Muscle of back (tissue), 3 donors: ENCODE measurements at regions not wholly inside any gene's neighbourhood (a gene's known extent, or its start where the extent isn't known, plus 50 kb on each side); places are given as distances from the start of the nearest gene placed in this dataset.
"Not testable (repeated sequence)": the region's sequence is repeated elsewhere in the genome, so short reads cannot be mapped to it uniquely, and the experiment has no call there.

Source experiments
- DNase-seq, 3 donors: peaks; one replicate each; pipeline versions ENCODE4 v3.0.0 to v3.0.0-alpha.2; 2013

DNA sequence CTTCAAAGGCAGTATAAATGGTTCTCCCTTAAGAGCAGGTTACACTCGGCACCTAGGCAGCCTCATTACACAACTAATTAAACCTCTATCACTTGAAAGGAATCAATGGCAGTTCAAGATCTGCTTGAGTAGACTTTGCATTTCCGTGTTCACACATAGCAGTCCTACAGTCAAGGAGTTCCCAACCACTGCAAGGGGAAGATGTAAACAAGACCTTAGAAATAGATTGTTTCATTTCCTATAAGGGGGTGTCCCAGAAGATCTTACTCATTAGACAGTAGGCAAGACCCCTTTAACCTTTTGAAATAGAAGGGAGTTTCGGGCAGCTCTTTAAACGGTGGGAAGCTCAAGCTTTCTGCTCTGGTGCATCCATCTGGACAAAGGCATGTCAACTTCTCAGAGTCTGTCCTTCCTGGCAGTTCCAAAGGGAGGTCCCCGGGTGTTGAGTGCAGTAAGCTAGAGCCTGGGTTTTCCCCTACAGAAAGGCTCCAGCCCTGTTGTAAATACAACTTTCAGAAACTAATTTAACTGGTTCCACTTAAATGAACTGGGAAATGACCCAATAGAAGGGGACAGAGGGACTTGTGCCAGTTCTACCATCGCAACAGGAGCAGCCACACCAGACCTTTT lies 150.8 kb downstream of the RBMX2 start:
- no peak for DNase-seq

DNA sequence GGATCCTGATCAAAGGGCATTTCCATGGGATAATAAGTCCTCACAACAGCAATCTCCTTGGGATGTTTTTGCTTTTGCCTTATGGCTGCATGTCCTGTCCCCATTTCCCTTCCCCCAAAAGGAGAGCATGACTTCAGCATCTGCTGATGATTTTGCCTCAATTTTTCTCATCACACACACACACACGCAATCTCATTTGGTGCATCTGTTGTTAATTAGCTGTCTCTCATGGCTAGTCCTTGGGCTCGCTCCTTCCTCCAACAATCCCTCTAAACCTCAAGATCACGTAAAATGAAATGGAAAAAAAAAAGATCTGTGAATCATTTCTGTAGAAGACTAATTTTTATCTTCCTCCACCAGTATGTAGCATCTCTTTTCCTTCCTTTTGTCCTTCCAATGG lies 153.6 kb downstream of the RBMX2 start:
- DNase-seq: peak in 1 of 3 donors; percentile 72

DNA sequence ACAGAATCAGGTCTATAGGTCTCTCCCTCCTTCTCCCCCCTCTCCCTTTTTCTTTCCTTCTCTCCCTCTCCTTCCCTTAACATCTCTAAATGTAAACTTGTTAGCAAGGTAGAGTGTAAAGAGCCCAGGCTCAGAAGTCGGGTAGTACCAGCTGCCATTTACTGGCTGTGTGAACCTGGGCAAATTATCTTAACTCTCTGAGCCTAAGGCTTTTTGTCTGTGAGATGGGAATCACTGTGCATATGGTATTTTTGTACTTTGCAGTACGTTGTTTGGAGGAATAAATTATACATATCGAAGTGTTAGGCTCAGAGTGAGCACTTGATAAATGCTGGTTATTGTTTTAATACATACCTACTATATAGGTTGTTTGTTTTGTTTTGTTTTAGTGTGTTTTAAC lies 154.0 kb downstream of the RBMX2 start:
- DNase-seq: no peak

DNA sequence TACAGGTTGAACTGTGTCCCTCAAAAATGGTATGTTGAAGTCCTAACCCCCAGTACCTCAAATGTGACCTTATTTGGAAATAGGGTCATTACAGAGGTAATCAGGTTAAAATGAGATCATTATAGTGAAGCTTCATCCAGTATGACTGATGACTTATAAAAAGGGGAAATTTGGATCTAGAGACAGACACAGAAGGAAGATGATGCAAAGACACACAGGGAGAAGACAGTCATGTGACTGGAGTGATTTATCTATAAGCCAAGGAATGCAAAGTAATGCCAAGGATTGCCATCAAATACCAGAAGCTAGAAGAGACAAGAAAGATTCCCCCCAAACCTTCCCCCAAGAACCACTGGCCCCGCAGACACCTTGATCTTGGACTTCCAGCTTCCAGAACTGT lies 155.2 kb downstream of the RBMX2 start:
- no peak for DNase-seq

DNA sequence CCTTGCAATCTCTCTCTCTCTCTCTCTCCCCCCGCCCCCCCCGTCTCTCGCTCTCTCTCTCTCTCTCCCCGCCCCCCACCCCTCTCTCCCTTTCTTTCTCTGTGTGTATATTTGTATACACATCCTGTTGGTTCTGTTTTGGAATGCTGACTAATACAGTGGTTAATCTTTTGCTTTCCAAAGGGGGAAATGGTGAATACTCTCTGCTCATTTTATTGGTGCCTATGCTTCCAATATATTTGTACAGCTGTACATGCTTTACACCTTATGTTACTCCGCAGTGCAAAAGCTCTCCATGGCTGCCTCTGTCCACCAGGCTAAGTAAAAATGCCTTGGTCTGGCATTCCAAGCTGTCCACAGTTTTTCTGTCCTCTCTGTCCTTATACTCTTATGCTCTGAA lies 158.8 kb downstream of the RBMX2 start:
- no peak for DNase-seq

DNA sequence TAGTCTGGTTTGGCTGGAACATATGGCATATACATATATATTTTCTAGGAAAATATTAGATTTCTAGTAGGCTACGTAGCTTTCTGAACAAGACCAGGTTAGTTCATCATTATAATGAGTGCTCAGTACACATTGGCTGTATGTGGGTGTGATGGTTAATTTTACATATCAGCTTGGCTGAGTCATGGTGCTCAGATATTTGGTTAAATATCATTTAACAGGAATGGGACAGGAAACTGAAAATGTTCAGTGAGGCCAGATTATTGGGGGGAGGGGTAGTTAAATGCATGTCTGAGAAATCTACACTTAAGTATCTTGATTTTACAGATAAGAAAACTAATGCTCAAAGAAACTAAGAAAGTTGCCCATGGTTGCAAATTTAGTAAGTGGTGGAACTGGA lies 160.1 kb downstream of the RBMX2 start:
- DNase-seq: peak in 1 of 3 donors; percentile 7

DNA sequence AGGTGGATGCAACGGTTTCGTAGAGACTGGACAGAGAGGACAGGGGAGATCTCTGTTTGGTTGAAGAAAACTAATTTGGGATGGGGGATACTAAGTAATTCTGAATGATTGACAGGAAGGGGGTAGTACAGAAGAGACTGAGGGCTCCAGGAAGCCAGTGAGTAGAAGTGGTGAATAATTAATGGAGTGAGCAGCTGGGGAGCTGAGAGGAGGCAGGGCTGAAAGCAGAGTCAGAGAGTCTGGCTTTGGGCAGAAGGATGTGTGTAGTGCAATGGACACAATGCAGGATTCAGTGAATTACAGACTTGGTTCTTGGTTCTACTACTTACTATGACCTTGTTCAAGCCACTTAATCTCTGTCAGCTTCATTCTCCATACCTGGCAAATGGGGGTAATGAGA lies 161.7 kb downstream of the RBMX2 start:
- DNase-seq: no peak

DNA sequence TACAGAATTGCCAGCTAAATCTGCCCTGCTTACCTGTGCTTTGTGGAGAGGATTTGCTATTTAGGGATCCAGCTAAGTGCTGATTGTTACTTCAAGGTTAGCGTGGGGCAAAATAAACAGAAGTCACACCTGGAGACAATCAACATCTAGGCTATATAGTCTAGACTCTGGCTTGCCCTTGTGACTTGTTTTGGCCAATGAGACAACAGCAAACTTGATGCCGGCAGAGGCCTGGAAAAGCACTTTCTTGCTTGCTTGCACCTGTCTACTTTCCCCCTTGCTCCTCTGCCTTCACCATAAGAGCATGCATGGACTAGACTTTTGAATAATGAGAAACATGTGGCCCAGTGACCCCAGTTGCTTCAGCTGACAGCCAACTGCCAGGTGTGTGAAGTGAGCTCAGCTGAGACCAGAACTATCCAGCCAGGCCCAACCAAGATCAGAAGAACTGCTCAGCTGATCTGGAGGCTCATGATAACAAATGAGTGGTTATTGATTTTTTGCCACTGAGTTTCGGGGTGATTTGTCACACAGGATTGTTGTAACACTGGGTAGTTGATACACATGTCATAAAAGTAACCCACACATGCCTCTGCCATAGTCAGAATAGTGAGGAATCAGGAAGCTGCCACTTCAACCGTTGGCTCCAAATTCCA lies 164.4 kb downstream of the RBMX2 start:
- peak in 1 of 3 donors; percentile 5 for DNase-seq

DNA sequence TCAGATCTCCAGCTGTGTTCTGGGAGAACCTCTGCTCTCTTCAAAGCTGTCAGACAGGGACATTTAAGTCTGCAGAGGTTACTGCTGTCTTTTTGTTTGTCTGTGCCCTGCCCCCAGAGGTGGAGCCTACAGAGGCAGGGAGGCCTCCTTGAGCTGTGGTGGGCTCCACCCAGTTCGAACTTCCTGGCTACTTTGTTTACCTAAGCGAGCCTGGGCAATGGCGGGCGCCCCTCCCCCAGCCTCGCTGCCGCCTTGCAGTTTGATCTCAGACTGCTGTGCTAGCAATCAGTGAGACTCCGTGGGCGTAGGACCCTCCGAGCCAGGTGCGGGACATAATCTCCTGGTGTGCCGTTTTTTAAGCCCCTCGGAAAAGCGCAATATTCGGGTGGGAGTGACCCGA lies 171.2 kb downstream of the RBMX2 start:
- not testable (repeated sequence) for DNase-seq
